ENCODE measurements at regions not wholly inside any gene's neighbourhood (a gene's known extent, or its start where the extent isn't known, plus 50 kb on each side); places are given as distances from the start of the nearest gene placed in this dataset.
"Not testable (repeated sequence)": the region's sequence is repeated elsewhere in the genome, so short reads cannot be mapped to it uniquely, and the experiment has no call there.

DNA sequence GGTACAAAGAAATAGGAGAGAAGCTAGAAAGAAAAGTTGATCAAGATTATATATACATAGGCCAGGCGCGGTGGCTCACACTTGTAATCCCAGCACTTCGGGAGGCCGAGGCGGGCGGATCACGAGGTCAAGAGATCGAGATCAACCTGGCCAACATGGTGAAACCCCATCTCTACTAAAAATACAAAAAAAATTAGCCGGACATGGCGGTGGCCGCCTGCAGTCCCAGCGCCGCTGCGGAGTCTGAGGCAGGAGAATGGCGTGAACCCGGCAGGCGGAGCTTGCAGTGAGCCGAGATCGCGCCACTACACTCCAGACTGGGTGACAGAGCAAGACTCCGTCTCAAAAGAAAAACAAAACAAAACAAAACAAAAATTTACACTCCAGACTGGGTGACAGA, 798.3 kb upstream of the CDH9 start:
- not testable (repeated sequence) for ATAC-seq; H3K4me1 Mint-ChIP-seq; H3K9me3 ChIP-seq (ENCODE audit: control insufficient read depth, low read length, poor library complexity, severe bottlenecking); H3K36me3 Mint-ChIP-seq (ENCODE audit: low read depth); H3K4me3 Mint-ChIP-seq; H3K27ac Mint-ChIP-seq; DNase-seq; H3K27me3 Mint-ChIP-seq

DNA sequence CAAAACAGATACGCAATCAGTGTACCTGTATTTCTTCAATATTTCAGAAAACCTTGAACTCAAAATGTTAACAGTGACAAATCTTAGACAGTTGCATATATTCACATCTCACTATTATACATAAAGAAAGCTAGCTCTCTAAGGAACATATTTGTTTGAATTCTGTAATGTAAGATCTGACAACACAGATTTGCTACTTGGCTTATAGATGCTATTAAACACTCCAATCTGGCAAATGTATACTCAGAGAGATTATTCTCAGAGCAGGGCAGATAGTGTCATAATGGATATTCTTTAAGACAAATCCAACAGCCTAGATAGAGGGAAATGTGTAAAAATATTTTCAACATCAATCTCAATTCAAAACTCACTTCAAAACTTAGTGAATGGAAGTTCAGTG, 794.5 kb upstream of the CDH9 start:
- no peaks in the 10 kb centered on the region for H3K36me3 Mint-ChIP-seq (ENCODE audit: low read depth)
- no peak overlapping the region for H3K27ac Mint-ChIP-seq
- ATAC-seq: no peak
- no peaks in the 10 kb centered on the region for H3K4me1 Mint-ChIP-seq
- no peaks in the 10 kb centered on the region for H3K27me3 Mint-ChIP-seq
- no peak overlapping the region for H3K4me3 Mint-ChIP-seq
- no peaks in the 10 kb centered on the region for H3K9me3 ChIP-seq (ENCODE audit: control insufficient read depth, low read length, poor library complexity, severe bottlenecking)
- DNase-seq: no peak

DNA sequence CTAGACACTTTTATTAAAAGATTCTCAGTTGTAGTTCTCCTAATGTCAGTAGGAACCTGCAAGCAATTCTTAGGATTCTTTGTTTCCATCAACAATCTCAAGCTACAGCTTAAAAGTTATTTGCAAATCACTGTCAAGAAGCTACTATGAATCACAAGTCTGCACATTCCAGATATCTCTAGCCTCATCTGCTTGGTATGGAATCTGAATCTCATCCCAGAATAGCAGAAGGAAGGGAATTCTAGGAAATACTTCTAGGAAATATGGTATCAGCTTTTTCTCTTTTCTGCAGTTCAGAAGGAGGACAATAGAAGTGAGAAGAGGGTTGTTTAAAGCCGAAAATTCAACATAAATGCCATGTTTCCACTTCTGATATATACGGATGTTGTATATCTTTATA, 792.2 kb upstream of the CDH9 start:
- H3K9me3 ChIP-seq (ENCODE audit: control insufficient read depth, low read length, poor library complexity, severe bottlenecking): no peaks in the 10 kb centered on the region
- H3K27ac Mint-ChIP-seq: no peak overlapping the region
- no peaks in the 10 kb centered on the region for H3K4me1 Mint-ChIP-seq
- H3K27me3 Mint-ChIP-seq: no peaks in the 10 kb centered on the region
- no peak for DNase-seq
- ATAC-seq: no peak
- no peaks in the 10 kb centered on the region for H3K36me3 Mint-ChIP-seq (ENCODE audit: low read depth)
- no peak overlapping the region for H3K4me3 Mint-ChIP-seq

DNA sequence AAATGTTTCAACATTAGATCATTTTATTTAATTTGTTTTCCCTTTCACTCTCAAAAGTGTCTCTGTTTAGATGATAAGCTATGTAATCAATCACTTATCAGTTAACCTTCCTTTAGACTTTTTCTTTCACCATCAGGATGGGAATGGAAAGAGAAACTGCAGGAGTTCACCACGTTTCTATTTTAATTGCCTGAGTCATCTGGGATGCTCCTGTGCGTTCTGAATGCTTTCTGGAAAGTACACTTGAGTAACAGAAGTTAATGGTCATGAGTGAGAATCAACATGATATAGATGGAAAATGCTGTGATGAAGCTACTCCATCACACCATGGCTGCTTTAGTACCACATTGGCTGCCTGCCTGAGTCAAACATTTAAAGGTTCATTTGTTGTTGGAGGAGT, 783.3 kb upstream of the CDH9 start:
- Mint-ChIP-seq H3K27ac (no peak overlapping the region), H3K36me3 (ENCODE audit: low read depth) (no peaks in the 10 kb centered on the region), H3K4me3 (no peak overlapping the region), H3K4me1 (no peaks in the 10 kb centered on the region), H3K27me3 (no peaks in the 10 kb centered on the region)
- ATAC-seq: no peak
- no peaks in the 10 kb centered on the region for H3K9me3 ChIP-seq (ENCODE audit: control insufficient read depth, low read length, poor library complexity, severe bottlenecking)
- DNase-seq: no peak

DNA sequence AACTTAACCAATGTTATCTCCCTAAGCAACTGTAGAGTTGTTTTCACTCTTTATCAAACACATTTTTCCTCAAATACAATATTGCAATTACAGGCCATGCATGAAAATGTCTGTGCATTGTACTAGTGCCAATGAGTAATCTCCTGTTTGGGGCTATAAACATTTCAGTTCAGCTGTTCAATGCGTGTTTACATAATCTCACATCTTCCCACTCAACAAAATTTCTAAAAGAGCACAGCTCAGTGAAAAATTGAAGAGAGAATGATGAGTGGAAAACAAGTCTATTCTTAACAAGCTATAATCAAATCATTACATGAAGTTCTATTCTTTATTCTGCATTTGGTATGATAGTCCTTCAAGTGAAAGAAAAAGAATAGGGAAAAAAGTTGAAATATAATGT, 780.5 kb upstream of the CDH9 start:
- H3K36me3 Mint-ChIP-seq (ENCODE audit: low read depth): no peaks in the 10 kb centered on the region
- H3K27me3 Mint-ChIP-seq: no peaks in the 10 kb centered on the region
- H3K4me1 Mint-ChIP-seq: no peaks in the 10 kb centered on the region
- no peak overlapping the region for H3K4me3 Mint-ChIP-seq
- ATAC-seq (no peak), DNase-seq (no peak)
- no peak overlapping the region for H3K27ac Mint-ChIP-seq
- no peaks in the 10 kb centered on the region for H3K9me3 ChIP-seq (ENCODE audit: control insufficient read depth, low read length, poor library complexity, severe bottlenecking)

DNA sequence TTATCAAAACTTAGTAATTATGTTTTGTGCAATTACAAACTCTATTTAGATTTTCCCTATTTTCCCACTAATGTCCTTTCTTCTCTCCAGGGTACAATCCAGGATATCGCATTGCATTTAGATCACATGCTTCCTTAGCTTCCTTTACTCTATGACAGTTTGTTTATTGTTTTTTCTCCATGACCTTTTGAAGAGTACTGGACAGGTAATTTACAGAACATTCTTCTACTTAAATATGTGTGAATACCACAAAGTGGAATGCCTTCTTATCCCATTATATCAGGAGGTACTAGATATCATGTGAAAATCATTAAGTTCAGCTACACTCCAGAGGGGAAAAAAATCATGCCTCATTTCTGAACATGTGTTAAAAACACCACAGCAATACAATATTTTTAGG, 776.6 kb upstream of the CDH9 start:
- Mint-ChIP-seq H3K4me1 (no peaks in the 10 kb centered on the region), H3K27ac (no peak overlapping the region), H3K4me3 (no peak overlapping the region), H3K27me3 (no peaks in the 10 kb centered on the region), H3K36me3 (ENCODE audit: low read depth) (no peaks in the 10 kb centered on the region)
- DNase-seq: no peak
- H3K9me3 ChIP-seq (ENCODE audit: control insufficient read depth, low read length, poor library complexity, severe bottlenecking): no peaks in the 10 kb centered on the region
- ATAC-seq: no peak

DNA sequence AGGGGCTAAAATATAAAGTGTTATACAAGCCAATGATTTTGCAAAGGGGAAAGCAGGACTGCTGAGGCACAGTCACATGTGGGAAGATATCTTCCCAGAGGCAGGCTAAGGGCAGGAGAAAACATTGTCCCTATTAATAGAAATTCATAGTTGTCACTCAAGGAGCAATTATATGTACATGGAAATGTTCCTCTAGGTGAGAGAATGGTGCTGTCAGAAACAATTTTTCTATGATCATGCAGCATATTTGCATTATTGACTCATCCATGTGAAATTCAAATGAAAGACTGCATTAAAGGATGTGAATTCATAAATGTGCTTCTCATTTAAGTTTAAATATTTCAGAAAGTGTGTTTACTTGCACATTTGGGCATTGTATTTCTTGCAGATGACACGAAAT, 775.9 kb upstream of the CDH9 start:
- no peak for ATAC-seq
- H3K36me3 Mint-ChIP-seq (ENCODE audit: low read depth): no peaks in the 10 kb centered on the region
- no peak for DNase-seq

DNA sequence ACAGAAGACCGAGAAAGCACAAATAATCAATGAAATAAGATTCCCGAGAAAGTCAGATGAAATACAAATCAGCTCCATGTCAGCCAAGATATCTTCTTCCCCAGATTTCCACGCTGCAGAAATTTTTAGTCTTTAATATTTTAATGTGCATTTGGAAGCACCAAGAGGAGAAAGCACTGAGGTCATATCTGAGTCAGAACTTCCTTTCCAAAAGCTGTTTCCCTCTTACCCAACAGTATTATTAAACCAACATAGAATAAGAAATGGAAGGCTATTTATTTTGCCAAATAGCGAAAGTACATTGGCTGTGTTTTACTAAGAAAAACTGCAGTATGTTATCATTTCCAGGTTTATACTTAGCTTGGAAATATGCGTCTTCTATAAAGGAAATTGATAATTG, 772.1 kb upstream of the CDH9 start:
- Mint-ChIP-seq H3K4me3 (no peak overlapping the region), H3K27ac (no peak overlapping the region), H3K27me3 (no peaks in the 10 kb centered on the region), H3K36me3 (ENCODE audit: low read depth) (no peaks in the 10 kb centered on the region), H3K4me1 (no peaks in the 10 kb centered on the region)
- no peak for ATAC-seq
- no peak for DNase-seq
- H3K9me3 ChIP-seq (ENCODE audit: control insufficient read depth, low read length, poor library complexity, severe bottlenecking): no peaks in the 10 kb centered on the region

More for the DNA sequence above, 775.9 kb upstream of the CDH9 start:
- no peak overlapping the region for H3K4me3 Mint-ChIP-seq
- H3K27ac Mint-ChIP-seq: no peak overlapping the region
- no peaks in the 10 kb centered on the region for H3K9me3 ChIP-seq (ENCODE audit: control insufficient read depth, low read length, poor library complexity, severe bottlenecking)
- H3K4me1 Mint-ChIP-seq: no peaks in the 10 kb centered on the region
- no peaks in the 10 kb centered on the region for H3K27me3 Mint-ChIP-seq

DNA sequence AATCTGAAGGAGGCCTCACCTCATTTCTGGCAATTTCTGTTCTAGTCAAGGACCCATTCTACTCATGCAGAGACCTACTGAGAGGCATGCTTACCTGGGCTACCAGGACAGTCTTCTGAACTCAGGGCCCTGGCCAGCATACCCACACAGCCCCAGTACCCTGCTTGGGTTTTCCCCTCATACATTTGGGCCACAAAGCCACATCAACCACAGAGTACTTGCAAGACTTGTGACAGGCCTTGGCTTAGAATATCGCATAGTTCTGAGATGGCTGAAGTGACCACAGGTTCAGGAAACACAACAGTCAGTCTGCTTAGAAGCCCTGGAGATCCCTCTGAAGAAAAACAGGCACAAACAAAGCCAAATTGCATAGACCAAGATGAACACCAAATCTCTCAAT, 758.8 kb upstream of the CDH9 start:
- no peak for DNase-seq
- Mint-ChIP-seq H3K27ac (no peak overlapping the region), H3K36me3 (ENCODE audit: low read depth) (no peaks in the 10 kb centered on the region), H3K4me1 (no peaks in the 10 kb centered on the region), H3K27me3 (no peaks in the 10 kb centered on the region), H3K4me3 (no peak overlapping the region)
- ATAC-seq: no peak
- peaks cover 4% of the 10 kb centered on the region for H3K9me3 ChIP-seq (ENCODE audit: control insufficient read depth, low read length, poor library complexity, severe bottlenecking)

DNA sequence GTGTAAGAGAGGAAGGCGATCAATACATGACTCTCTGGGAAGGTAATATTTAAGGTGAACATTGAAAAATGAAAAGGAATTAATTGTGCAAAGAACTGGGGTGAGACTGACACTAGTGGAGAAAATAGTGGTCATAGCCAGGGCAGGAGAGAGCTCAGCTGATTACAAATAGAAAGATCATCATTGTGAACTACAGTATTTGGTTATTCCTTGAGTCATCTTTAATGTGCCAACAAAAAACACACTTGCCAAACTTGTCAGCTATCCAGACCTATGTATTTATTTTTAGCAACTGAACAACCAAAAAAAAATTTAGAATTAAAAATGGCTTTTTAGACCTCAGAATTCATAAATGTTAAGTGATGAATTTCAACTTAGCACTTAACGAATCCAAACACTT, 749.8 kb upstream of the CDH9 start:
- H3K4me3 Mint-ChIP-seq: no peak overlapping the region
- ATAC-seq (no peak), DNase-seq (no peak)
- H3K9me3 ChIP-seq (ENCODE audit: control insufficient read depth, low read length, poor library complexity, severe bottlenecking): no peaks in the 10 kb centered on the region
- H3K4me1 Mint-ChIP-seq: no peaks in the 10 kb centered on the region
- no peak overlapping the region for H3K27ac Mint-ChIP-seq
- H3K36me3 Mint-ChIP-seq (ENCODE audit: low read depth): no peaks in the 10 kb centered on the region
- H3K27me3 Mint-ChIP-seq: no peaks in the 10 kb centered on the region

DNA sequence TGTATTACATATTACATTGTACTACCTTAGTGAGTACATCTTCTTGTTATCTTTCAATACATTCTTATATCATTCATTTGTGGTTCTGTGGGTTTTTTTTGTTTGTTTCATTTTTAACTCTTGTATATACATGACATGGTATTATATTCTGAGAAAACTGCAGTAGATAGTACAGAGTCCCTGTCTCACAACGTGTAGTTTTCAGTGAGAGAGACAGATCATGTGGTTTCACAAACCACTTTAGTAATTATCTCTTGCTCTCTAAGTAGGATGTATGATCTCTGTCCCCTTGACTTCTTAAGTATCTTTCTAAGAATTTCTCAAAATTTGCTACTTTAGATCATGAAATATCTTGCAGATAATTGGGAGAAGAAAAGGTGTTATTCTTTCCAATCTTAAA, 745.9 kb upstream of the CDH9 start:
- no peaks in the 10 kb centered on the region for H3K9me3 ChIP-seq (ENCODE audit: control insufficient read depth, low read length, poor library complexity, severe bottlenecking)
- H3K4me1 Mint-ChIP-seq: no peaks in the 10 kb centered on the region
- DNase-seq (no peak), ATAC-seq (no peak)
- H3K27me3 Mint-ChIP-seq: no peaks in the 10 kb centered on the region
- H3K36me3 Mint-ChIP-seq (ENCODE audit: low read depth): no peaks in the 10 kb centered on the region
- no peak overlapping the region for H3K27ac Mint-ChIP-seq
- H3K4me3 Mint-ChIP-seq: no peak overlapping the region

DNA sequence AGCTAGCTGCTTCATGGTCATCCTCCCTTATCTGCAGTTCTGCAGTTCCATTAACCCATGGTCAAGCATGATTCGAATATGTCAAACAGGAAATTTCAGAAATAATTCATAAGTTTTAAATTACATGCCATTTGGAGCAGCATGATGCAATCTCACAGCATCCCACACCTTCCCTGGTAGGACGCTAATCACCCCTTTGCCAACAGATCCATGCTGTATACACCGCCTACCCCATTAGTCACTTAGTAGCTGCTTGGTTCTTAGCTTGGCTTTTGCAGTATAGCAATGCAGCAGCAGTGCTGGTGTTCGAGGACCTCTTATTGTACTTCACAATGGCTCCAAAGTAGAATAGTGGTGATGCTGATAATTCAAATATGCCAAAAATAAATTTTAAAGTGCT, 739.7 kb upstream of the CDH9 start:
- H3K27me3 Mint-ChIP-seq: no peaks in the 10 kb centered on the region
- ATAC-seq: no peak
- no peak overlapping the region for H3K27ac Mint-ChIP-seq
- no peak for DNase-seq
- H3K4me1 Mint-ChIP-seq: no peaks in the 10 kb centered on the region
- no peaks in the 10 kb centered on the region for H3K36me3 Mint-ChIP-seq (ENCODE audit: low read depth)
- no peaks in the 10 kb centered on the region for H3K9me3 ChIP-seq (ENCODE audit: control insufficient read depth, low read length, poor library complexity, severe bottlenecking)
- H3K4me3 Mint-ChIP-seq: no peak overlapping the region

DNA sequence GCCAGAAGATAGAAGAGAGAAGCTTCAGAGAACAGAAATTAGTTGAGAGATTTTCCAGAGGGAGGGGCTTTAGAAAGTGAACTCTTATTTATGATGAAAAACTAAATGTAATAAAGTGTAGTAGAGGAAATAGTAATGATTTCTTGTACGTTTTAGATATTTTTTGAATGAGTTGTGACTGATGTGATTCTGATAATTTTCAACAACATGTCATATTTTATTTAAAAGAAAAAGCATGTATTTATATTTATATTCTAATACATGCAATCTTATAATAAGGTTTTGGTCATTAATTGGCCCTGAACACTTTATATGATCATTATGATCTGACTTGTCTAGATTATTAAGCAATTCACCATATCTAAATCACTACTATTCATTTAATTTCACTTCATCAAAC, 735.2 kb upstream of the CDH9 start:
- ATAC-seq (no peak), DNase-seq (no peak)
- Mint-ChIP-seq H3K27me3 (no peaks in the 10 kb centered on the region), H3K4me1 (no peaks in the 10 kb centered on the region), H3K4me3 (no peak overlapping the region), H3K36me3 (ENCODE audit: low read depth) (no peaks in the 10 kb centered on the region), H3K27ac (no peak overlapping the region)
- H3K9me3 ChIP-seq (ENCODE audit: control insufficient read depth, low read length, poor library complexity, severe bottlenecking): no peaks in the 10 kb centered on the region

DNA sequence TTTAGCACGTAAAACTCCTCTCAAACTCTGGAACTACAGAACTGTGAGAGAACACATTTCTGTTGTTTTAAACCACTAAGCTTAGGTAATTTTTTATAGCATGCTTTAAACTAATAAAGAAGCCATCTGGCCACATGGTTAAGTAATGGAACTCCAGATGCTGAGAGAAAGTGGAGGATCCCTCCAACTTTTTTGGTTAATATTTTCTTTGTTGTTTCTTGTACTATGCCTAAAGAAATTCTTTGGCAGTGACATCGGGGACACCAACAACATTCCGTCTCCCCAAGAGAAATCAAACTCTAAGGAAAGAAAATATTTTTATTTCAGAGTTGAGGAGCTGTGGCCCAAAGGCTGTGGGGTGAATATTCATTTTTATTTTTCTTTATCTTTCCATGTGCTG, 734.8 kb upstream of the CDH9 start:
- no peaks in the 10 kb centered on the region for H3K27me3 Mint-ChIP-seq
- H3K36me3 Mint-ChIP-seq (ENCODE audit: low read depth): no peaks in the 10 kb centered on the region
- H3K27ac Mint-ChIP-seq: no peak overlapping the region

More for the DNA sequence above, 734.8 kb upstream of the CDH9 start:
- H3K4me3 Mint-ChIP-seq: no peak overlapping the region
- no peak for DNase-seq
- no peaks in the 10 kb centered on the region for H3K9me3 ChIP-seq (ENCODE audit: control insufficient read depth, low read length, poor library complexity, severe bottlenecking)
- no peaks in the 10 kb centered on the region for H3K4me1 Mint-ChIP-seq
- no peak for ATAC-seq
